Stomach smooth muscle (tissue), 2 donors: ENCODE measurements at regions not wholly inside any gene's neighbourhood (a gene's known extent, or its start where the extent isn't known, plus 50 kb on each side); places are given as distances from the start of the nearest gene placed in this dataset.

ENCODE experiments used
- H3K27ac ChIP-seq: one replicate; pipeline ENCODE4 v1.7.0; 2013; ENCODE audit warnings: mild to moderate bottlenecking, low read length, inconsistent platforms
- H3K27me3 ChIP-seq, 2 donors: one replicate each; pipeline ENCODE4 v1.7.0; 2013; ENCODE audit warnings: low read length in 2 of 2; ENCODE audit not compliant: insufficient read depth in 2 of 2, control insufficient read depth in 1 of 2
- H3K36me3 ChIP-seq, 2 donors: one replicate each; pipeline ENCODE4 v1.7.0; 2013; ENCODE audit warnings: low read length in 2 of 2; ENCODE audit not compliant: control insufficient read depth in 2 of 2, insufficient read depth in 2 of 2
- H3K4me1 ChIP-seq: one replicate; pipeline ENCODE4 v1.7.0; 2013; ENCODE audit warnings: low read length; ENCODE audit not compliant: control insufficient read depth, insufficient read depth
- H3K4me3 ChIP-seq, 2 donors: one replicate each; pipeline ENCODE4 v1.7.0; 2013; ENCODE audit warnings: low read length in 2 of 2
- H3K9ac ChIP-seq, 2 donors: one replicate each; pipeline ENCODE4 v1.7.0; 2013; ENCODE audit warnings: low read length in 2 of 2, mild to moderate bottlenecking in 1 of 2
- H3K9me3 ChIP-seq, 2 donors: one replicate each; pipeline ENCODE4 v1.7.0; 2013; ENCODE audit warnings: low read length in 2 of 2; ENCODE audit not compliant: control insufficient read depth in 2 of 2
- donor health status: healthy.
- donor health status: Pancreatic carcinoma.

DNA sequence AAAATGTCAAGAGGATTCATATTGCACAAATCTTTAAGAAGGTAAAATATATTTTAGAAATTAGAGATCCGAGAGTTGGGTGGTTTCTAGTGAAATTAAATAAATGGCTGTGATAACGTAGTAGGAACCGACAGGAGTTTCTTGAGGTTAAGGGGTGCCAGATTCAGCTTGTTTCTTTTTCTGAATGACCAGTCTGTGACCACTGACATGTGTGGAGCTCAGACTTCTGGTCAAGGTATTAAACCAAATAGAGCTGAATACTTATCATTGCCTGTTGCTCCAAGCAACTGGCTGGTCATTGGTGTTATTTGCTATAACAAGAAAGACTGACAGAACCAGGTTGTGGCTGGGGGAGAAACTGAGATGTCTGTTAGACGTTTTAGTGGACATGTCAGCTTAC is 408.2 kb upstream of the HS6ST1 start:
- H3K9ac ChIP-seq: no peak overlapping the region
- H3K4me1 ChIP-seq: no peaks in the 10 kb centered on the region
- H3K9me3 ChIP-seq: no peaks in the 10 kb centered on the region
- H3K36me3 ChIP-seq: no peaks in the 10 kb centered on the region
- H3K4me3 ChIP-seq: no peak overlapping the region
- H3K27me3 ChIP-seq: no peaks in the 10 kb centered on the region
- H3K27ac ChIP-seq: no peak overlapping the region

DNA sequence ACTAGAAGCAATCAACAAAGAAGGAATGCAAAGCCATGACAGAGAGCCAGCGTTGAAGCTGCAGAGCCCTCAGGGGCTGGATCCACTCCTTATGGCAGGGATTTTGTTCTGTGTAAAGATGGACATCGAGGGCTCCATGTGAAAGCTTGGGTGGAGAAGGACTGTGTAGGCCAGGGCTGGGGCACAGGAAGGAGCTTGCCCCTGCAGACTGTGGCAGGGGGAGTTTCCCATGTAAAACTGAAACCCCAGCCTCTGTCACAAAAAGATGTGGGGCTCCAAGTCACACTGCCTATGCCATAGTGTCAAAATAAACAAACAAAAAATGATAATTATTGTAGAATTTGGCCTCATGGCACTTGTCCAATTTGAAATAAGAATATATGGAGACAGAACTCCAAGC is 408.7 kb upstream of the HS6ST1 start:
- Histone ChIP-seq H3K4me1 (no peaks in the 10 kb centered on the region), H3K27ac (no peak overlapping the region), H3K4me3 (no peak overlapping the region), H3K9ac (no peak overlapping the region), H3K36me3 (no peaks in the 10 kb centered on the region), H3K27me3 (no peaks in the 10 kb centered on the region), H3K9me3 (no peaks in the 10 kb centered on the region)

DNA sequence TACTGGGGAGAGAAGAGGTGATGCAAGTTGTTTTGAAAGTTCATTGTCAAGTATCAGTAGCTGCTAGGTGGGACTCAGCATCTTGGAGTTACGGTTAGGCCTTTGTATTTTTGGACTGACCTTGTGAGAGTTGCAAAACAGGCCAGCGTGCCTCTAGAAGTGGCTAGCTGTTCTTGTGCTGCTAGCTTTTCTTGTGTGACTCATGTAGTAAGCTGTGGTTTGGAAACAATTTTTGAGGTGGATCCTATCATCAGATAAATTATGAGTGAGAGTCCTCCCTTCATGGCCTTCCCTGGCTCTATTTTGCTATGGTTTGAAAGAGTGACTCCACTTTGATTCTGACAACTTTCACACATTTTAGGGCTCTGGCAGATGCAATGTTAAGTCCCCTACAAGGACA is 409.2 kb upstream of the HS6ST1 start:
- Histone ChIP-seq H3K9ac (no peak overlapping the region), H3K4me1 (no peaks in the 10 kb centered on the region), H3K36me3 (no peaks in the 10 kb centered on the region), H3K4me3 (no peak overlapping the region), H3K27ac (no peak overlapping the region), H3K9me3 (no peaks in the 10 kb centered on the region), H3K27me3 (no peaks in the 10 kb centered on the region)

DNA sequence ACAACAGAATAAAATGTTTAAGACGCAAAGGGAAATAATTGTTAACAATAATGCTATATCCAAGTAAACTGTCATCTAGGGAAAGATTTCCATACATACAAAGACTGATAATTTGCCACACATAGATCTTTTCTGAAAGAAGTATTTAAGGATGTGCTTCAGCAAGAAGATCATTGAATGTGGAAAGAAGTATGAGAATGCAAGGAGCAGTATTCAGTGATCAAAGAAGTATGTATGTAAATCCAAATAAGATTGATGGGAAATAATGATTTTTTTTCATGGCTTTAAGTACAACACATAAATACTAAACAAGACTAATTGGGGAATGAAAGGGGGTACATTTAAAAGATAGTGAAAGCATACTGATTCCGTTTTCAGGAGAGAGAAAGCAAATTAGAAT is 410.4 kb upstream of the HS6ST1 start:
- no peak overlapping the region for H3K9ac ChIP-seq
- no peak overlapping the region for H3K27ac ChIP-seq
- H3K4me1 ChIP-seq: no peaks in the 10 kb centered on the region
- no peaks in the 10 kb centered on the region for H3K27me3 ChIP-seq
- no peak overlapping the region for H3K4me3 ChIP-seq
- no peaks in the 10 kb centered on the region for H3K9me3 ChIP-seq
- H3K36me3 ChIP-seq: no peaks in the 10 kb centered on the region

GRCh38 chr2:128731994-128732650 is 413.5 kb upstream of the HS6ST1 start:
- Histone ChIP-seq H3K9ac (no peak overlapping the region), H3K9me3 (no peaks in the 10 kb centered on the region), H3K36me3 (no peaks in the 10 kb centered on the region), H3K4me1 (peaks cover 14% of the 10 kb centered on the region), H3K27ac (no peak overlapping the region), H3K27me3 (no peaks in the 10 kb centered on the region), H3K4me3 (no peak overlapping the region)

- no peaks in the 10 kb centered on the region for H3K9me3 ChIP-seq
- H3K4me3 ChIP-seq: no peak overlapping the region
- peaks cover 14% of the 10 kb centered on the region for H3K4me1 ChIP-seq
- no peaks in the 10 kb centered on the region for H3K27me3 ChIP-seq
- no peak overlapping the region for H3K9ac ChIP-seq
- no peak overlapping the region for H3K27ac ChIP-seq
- H3K36me3 ChIP-seq: no peaks in the 10 kb centered on the region
These were observed 414.3 kb upstream of the HS6ST1 start for GRCh38 chr2:128732976-128733431.

GRCh38 chr2:128733450-128733849 is 414.8 kb upstream of the HS6ST1 start:
- Histone ChIP-seq H3K4me3 (no peak overlapping the region), H3K36me3 (no peaks in the 10 kb centered on the region), H3K4me1 (peaks cover 14% of the 10 kb centered on the region), H3K27ac (no peak overlapping the region), H3K9ac (no peak overlapping the region), H3K9me3 (no peaks in the 10 kb centered on the region), H3K27me3 (no peaks in the 10 kb centered on the region)

GRCh38 chr2:128734521-128735295 is 416.0 kb upstream of the HS6ST1 start:
- Histone ChIP-seq H3K4me1 (peaks cover 14% of the 10 kb centered on the region), H3K4me3 (no peak overlapping the region)

DNA sequence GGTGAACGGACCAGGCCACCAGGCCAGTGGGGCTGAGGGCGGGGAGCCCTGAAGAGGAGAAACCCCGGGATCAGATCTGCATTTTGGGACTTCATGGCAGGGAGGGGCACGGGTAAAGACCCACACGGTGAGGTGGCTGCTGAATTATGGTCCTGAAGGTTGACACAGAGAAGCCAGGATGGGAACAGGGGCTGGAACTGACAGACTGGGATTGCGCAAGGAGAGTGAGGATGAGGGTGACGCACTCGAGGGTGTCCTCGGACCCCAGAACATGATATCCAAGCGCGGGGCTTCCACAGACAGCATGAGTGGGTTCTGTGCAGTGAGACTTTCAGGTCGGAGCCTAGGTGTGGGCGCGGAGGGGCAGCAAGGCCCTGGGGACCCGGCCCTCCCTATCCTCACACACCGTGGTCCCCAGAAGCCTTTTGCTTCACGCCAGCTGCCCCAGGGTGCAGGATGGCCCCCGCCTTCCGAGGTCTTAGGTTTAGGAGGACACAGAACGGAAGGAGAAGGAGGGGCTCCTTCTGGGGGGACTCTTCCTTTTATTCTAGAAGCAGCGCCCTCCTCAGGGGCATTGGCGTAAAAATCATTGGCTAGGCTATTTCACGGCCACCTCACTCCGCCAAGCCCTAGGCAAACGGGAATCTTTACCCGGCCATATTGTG is 416.8 kb upstream of the HS6ST1 start:
- no peak overlapping the region for H3K4me3 ChIP-seq
- peaks cover 14% of the 10 kb centered on the region for H3K4me1 ChIP-seq
- H3K36me3 ChIP-seq: no peaks in the 10 kb centered on the region
- no peaks in the 10 kb centered on the region for H3K9me3 ChIP-seq
- H3K9ac ChIP-seq: no peak overlapping the region
- no peaks in the 10 kb centered on the region for H3K27me3 ChIP-seq
- H3K27ac ChIP-seq: no peak overlapping the region

More at GRCh38 chr2:128734521-128735295, 416.0 kb upstream of the HS6ST1 start:
- H3K9ac ChIP-seq: no peak overlapping the region
- H3K27me3 ChIP-seq: no peaks in the 10 kb centered on the region
- no peak overlapping the region for H3K27ac ChIP-seq
- H3K36me3 ChIP-seq: no peaks in the 10 kb centered on the region
- no peaks in the 10 kb centered on the region for H3K9me3 ChIP-seq

GRCh38 chr2:128736046-128736688 is 417.5 kb upstream of the HS6ST1 start:
- H3K9me3 ChIP-seq: no peaks in the 10 kb centered on the region
- H3K9ac ChIP-seq: peak overlapping the region in 1 of 2 donors; percentile 47
- peaks cover 14% of the 10 kb centered on the region for H3K4me1 ChIP-seq
- H3K27me3 ChIP-seq: no peaks in the 10 kb centered on the region
- peak overlapping the region; percentile 21 to 72 for H3K4me3 ChIP-seq
- no peaks in the 10 kb centered on the region for H3K36me3 ChIP-seq
- H3K27ac ChIP-seq: no peak overlapping the region
